Caki2 (cell line): ENCODE measurements at regions not wholly inside any gene's neighbourhood (a gene's known extent, or its start where the extent isn't known, plus 50 kb on each side); places are given as distances from the start of the nearest gene placed in this dataset.
"Not testable (repeated sequence)": the region's sequence is repeated elsewhere in the genome, so short reads cannot be mapped to it uniquely, and the experiment has no call there.

Source experiments
- DNase-seq: peaks from one replicate; pipeline ENCODE4 v3.0.0-alpha.2; 2015; ENCODE audit warnings: low read depth
- in situ Hi-C: cut with HindIII; loops from 2 replicates; pipeline ENCODE4 v1.10.0; 2016; ENCODE audit warnings: low sequenced_read_pairs, low pct_unique_long_range_greater_than_20kb, mixed read lengths

DNA sequence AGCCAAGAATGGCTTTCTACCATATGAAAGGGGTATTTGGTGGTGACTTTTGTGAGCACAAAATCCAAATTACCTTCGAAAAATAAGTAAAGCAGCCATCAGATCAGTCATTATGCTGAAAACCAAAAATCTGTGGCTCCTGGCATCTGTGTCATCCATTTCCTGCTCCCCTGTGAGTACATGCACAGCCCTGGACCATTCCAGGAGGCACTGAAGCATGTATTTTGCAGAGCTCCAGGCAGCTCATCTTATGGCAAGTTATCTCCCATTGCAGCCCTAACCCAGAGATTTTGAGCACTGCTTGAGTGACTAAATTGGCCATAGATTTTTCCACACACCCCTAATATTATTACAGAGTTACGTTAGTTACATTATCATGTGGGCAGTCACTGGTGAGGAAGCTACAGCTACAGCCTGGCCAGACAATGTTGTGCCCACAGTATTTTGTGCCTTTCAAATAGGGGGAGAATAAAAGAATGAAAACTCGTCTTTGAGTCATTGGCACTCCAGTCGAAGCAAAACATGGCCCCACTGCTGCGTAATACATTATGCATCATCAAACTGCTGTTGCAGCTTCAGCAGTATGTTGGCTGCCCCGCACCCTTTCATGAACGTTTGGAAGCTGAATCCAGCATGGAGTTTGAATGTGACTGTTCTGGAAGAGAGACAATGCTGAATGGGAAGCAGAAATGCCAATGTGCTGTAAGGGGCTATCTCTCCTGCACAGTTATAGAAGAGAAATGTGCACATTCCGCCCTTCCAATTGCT, 702.2 kb downstream of the RNF144A start:
- in situ Hi-C loops, result no loop called here
- no peak for DNase-seq

DNA sequence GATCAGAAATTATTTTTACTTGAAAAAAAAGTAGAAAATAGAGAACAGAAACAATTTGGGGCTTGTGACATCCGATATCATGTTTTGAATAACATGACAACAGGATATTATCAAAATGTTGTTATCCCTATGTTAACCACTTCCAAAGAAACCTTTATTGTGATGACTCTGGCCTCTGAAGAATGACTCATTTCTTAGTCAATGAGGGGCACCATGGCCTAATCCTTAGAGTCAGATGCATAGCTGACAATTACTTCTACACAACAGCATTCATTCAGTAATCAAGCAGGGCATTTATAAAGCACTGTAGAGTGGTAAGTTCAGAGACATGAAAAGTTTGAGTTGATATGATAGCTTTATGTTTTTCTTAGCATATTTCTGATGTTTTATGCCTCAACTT, 703.0 kb downstream of the RNF144A start:
- DNase-seq, result no peak
- in situ Hi-C loops, result no loop called here

DNA sequence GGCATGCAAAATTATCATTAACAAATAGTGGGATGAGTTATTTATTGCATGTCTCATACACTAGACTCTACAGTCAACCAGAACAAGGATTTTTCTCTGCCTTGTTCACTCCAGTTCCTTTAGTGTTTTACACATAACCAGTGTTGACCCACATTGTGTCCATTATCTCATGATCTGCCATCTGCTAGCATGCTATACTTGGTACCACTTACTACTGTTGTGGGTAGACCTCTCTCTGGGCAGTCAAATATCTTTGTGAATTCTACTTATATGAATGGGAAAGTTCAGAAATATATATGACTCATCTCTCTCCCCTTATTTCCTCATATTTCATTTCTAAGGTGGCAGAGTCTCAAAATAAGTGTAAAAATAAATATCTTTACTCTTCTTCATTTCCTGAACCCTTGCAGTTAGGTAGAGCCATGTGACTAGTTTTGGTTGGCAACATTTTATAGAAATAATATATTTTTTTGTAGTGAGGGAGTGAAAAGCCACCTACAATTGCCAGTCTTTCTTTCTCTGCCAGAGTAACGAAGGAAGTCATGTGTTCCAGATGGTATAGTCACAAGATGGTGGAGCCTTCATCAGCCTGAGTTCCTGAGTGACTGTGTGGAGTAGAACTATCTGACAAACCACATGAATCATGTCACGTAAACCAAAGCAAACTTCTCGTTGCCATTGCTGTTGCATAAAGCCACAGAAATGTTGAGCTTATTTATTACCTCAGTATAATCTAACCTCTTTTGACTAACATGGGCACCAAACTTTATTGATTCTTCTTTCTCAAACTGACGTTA, 704.0 kb downstream of the RNF144A start:
- no peak for DNase-seq
- in situ Hi-C loops, result no loop called here

DNA sequence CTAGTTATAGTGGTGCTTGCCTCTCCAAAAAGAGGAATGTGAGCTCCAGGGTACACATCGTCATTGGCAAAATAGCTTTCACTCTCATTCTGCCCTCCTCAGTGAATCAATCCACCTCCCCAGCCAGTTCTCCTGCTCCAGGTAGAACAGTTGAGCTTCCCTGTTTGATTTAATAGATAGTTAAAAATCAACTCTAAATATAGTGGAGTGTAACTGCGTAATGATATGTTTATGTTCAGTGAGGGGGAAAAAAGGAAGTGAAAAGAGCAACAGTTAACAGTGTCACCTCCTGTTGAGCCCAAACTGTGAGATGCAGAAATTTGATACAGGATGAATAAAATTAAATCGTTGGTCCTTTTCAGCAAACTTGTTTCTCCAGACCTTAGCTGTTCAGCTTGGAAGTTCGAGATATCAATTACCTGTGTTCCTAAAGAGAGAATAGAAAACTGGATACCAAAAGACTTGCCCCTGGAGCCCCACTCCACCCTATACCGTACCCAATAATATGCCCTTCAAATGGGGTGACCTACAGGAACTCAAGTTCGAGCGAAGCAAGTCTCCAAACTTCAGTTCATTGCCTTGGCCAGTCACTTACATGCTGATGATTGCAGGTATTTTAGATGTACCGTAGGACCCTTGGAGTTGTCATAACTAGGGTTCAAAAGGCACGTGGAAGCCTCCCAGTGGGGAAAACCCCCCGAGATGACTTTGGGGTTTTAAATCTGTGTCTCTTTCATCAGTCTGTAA, 708.4 kb downstream of the RNF144A start:
- no peak for DNase-seq
- in situ Hi-C loops, result no loop called here

DNA sequence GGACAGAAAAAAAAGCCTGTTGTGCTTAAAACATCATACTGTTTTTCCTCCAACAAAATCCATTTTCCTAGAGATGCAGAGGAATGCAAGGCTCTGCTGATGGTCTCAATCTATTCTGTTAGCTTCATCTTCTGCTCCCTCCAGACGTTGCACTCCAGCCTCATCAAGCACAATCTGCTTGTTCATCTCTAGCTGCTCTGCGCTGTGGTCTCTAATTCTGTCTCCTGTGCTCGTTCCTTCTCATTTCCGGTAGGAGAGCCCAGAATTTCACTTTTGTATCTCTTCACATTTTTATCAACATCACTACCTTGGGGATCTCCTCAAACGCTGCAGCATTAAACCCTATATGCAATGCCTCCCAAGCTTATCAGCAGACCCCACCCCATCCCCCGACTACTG, 708.9 kb downstream of the RNF144A start:
- in situ Hi-C loops, result no loop called here
- no peak for DNase-seq

DNA sequence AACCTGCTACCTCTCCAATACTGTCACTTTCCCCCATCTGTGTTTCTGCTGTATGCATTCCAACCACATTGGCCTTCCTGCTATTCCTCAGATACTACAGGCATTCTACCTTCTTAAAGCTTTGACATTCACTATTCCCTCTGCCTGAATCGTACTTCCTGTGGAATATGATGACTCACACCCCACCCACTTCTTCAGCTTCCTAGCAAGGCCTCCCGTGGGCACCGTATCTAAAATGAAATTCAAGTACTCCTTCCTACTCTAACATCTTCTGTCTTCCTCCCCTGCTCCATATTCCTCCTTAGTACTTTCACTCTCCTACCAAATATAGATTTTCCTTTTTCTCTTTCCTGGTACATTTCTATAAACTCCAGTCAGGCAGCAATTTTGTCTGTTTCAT, 710.4 kb downstream of the RNF144A start:
- no peak for DNase-seq
- in situ Hi-C loops, result no loop called here

DNA sequence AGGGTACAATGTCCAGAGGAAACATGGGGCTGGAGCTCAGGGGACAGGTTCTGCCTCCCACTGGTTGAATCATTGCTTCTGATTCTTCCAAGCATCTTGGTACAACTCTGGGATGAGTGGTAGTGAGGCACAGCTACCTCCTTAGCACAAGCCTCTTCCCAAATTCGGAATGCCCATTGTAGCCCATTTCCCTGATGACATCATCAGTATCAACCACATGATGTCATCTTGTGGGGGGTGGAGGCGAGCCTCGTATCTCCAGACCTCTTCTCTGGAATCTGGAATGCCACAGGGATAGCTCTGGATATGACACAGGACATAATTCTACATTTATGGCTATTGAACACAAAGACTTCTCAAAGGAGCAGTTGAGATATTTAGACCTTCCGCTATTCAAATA, 715.2 kb downstream of the RNF144A start:
- DNase-seq, result no peak
- in situ Hi-C loops, result no loop called here

DNA sequence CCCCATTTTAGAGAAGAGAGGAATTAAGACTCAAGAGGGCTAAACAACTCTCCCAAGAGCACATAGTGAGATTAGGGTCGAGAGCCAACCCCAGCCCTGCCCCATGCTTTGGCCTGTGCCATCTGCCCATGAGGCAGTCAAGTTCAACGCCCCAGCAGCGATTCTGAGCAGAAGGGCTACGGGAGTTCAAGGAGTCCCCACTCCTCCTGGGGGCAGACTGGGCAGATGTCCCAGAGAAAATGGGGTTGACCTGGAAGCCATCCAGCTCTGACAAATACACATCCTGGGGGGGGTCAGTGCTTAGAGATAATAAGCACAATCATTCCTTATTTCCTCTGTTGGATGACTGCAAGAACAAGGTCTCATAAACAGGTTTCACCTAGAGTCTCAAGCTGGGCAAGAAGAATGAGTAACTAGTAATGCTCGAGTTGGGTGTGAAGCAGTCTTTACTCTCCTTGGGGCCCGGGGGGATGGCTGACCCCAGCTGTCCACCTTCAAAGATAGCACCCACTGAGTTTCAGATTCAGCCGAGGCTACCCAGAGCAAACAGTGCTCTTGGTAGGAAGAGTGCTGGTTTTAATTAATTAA, 716.4 kb downstream of the RNF144A start:
- in situ Hi-C loops, result no loop called here

DNA sequence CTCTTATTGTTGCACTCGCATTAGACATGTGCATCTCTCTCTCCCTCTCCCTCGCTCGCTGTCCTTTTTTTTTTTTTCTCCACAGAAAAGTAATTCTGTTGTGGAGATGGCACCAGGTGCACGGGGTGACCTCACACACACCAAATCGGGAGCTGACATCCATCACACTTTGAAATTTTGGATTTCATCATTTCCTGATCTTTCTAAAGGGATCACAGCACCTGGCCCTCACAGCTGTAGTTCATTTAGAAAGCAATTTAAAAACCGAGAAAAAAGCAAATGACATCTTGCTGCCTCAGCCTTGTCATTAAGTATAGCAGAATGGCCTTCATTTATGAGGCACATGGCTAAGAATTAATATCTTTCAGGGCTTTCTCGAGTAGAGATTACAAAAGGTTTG, 717.2 kb downstream of the RNF144A start:
- DNase-seq, result no peak
- in situ Hi-C loops, result no loop called here

More for the DNA sequence above, 716.4 kb downstream of the RNF144A start:
- DNase-seq, result no peak

DNA sequence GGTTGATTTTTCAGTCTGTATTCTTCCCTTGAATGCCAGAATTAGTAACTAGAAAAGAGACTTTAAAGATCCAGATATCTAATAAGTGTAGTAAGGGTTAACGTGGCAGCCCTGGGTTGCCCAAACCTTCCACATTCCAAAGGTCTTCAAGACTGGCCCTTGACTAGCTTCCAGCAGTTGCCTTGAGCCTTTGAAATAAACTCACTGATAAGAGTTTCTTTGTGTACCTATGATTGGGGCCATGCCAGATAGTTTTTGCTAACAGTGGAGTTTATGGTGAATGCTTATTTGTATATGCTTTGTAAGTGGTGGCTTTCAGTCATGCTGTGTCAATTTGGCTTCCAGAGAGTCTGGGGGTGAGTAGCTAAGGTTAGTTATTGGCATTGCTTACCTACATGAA, 722.3 kb downstream of the RNF144A start:
- in situ Hi-C loops, result no loop called here
- no peak for DNase-seq

DNA sequence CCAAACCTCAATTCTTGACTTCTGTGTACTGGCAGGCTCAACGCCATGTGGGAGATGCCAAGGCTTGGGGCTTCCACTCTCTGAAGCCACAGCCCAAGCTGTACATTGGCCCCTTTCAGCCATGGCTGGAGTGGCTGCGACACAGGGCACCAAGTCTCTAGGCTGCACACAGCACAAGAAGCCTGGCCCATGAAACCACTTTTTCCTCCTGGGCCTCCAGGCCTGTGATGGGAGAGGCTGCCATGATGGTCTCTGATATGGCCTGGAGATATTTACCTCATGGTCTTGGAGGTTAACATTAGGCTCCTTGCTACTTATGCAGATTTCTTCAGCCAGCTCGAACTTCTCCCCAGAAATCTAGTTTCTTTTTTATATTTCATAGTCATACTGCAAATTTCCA, 724.1 kb downstream of the RNF144A start:
- in situ Hi-C loops, DNase-seq: not testable (repeated sequence)

DNA sequence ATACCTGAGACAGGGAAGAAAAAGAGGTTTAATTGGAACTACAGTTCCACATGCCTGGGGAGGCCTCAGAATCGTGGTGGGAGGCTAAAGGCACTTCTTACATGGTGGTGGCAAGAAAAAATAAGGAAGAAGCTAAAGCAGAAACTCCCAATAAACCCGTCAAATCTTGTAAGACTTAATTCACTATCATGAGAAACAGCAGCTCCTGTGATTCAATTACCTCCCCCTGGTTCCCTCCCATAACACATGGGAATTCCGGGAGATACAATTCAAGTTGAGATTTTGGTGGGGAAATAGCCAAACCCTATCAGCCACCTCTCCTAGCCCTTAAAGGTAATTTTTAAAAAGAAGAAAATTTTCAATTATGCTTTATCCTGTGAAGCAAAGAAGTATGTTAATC, 728.8 kb downstream of the RNF144A start:
- no peak for DNase-seq
- in situ Hi-C loops, result no loop called here

DNA sequence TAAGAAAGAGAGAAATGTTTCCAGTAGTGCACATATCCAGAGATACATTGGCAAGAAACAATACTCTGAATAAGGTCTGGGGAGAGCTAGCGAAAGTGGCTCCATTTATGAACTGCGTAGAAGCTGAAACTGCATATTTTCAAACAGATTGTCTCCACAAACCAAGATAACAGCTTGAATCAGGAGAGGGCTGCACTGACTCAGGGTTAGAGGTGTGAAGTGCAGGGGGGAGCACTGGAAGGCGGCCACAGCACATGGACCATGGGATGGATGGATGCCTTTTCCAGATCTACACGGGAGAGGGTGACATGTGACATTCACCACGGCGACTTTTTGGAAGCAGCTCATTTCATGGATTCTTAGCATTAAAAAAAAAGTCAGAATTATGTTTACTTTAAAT, 729.4 kb downstream of the RNF144A start:
- no peak for DNase-seq
- in situ Hi-C loops, result no loop called here

DNA sequence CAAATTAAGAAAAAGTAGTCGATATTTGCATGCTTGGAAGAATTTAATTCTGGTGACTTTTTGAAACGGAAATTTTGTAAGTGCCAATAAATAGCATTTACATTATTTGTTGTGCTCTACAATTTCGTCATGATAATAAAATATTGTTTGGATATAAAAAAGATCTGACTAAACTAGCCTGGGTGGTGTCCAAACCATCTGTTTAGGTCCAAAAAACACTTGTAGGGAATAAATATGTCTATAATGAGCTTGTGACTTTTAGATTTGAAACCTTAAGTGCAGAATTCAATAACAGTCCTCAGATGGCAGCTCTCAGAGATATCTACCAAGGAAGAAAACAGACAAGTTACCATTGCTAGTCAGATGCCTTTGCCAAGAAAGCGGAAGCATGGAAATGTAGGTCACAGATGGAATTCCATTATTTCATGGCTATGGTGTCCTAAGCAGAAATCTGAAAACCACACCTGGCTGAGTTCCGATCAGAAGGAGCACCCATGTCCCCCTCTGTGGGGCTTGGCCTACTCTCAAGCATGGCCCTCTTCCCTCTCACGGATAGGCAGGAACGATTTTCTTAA, 731.1 kb downstream of the RNF144A start:
- in situ Hi-C loops, result no loop called here
- no peak for DNase-seq

DNA sequence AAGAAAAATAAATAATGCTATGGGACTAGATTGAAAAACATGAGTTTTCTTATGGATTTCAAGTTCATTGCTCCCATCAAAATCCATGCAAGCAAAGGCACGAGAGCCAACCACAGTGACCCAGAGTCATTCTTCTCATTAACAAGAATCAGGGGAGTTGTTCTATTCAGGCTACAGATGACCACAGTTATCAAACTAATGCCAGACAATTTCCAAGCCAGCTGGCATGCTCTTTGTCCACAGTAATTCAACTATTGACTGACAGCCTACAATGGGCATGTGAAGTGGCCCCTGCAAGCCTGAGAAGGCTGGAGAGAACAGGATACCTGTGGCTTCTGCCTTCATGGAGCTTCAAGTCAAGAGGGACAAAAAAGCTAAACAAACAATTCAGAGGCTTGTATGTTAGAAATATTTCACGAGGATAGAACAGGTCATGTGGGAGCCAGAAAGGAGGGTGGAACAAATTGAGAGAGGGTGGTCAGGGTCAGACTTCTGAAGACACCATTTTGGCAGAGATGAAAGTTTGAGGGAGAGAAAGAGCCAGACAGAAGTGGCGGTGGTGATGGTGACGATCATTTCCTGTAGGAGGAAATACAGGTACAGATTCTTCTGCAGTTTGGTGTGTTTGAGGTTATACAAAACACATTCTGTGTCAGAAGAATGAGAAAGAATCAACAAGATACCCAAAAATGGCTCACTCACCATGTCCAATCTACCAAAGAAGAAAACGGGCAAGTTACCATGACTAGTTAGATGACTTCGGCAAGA, 732.4 kb downstream of the RNF144A start:
- in situ Hi-C loops, result no loop called here
- no peak for DNase-seq

DNA sequence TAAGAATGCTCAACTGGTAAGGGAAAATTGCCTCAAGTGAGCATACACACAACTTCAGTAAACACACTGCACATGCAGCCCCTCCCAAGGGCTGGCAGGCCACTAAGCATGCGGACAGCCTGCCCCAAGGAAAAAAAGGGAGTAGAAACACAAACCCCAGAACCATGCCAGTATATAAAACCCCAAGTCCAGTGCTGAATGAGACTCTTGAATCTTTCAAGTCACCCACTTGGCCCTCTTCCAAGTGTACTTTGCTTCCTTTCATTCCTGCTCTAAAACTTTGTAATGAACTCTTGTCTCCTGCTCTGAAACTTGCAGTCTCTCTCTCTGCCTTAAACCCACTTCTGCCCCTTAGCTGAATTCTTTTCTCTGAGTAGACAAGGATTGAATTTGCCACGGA, 736.4 kb downstream of the RNF144A start:
- in situ Hi-C loops, result no loop called here
- no peak for DNase-seq

DNA sequence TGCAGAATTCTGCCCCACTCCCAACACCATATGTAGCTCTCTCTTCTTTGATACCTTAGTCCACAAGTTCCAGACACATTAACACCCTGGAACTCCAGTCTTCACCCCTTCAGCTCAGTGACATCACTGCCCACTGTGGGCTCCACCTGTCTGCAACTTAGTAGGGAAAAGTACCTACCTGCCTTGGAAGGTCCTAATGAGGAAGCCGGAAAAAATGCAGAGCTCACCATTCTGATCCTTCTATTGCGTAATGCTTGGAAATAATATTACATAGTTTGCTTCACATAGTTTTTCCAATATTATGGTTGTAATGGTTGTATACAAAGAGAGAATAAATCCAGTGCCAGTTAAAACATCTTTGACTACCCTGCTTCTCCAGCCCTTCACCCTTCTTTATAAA, 738.4 kb downstream of the RNF144A start:
- DNase-seq, result no peak
- in situ Hi-C loops, result no loop called here

DNA sequence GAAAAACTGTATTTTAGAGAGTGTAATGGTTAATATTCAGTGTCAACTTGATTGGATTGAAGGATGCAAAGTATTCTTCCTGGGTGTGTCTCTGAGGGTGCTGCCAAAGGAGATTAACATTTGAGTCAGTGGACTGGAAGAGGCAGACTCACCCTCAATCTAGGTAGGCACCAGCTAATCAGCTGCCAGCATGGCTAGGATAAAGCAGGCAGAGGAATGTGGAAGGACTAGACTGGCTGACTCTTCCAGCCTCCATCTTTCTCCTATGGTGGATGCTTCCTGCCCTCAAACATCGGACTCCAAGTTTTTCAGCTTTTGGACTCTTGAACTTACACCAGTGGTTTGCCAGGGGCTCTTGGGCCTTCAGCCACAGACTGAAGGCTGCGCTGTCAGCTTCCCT, 740.3 kb downstream of the RNF144A start:
- DNase-seq, in situ Hi-C loops: not testable (repeated sequence)
